ENCODE measurements at regions not wholly inside any gene's neighbourhood (a gene's known extent, or its start where the extent isn't known, plus 50 kb on each side); places are given as distances from the start of the nearest gene placed in this dataset.

GRCh38 chr12:67496581-67496980, 152.0 kb upstream of the DYRK2 start:
- no peak for DNase-seq (ENCODE audit: low read depth in 2 of 2)

DNA sequence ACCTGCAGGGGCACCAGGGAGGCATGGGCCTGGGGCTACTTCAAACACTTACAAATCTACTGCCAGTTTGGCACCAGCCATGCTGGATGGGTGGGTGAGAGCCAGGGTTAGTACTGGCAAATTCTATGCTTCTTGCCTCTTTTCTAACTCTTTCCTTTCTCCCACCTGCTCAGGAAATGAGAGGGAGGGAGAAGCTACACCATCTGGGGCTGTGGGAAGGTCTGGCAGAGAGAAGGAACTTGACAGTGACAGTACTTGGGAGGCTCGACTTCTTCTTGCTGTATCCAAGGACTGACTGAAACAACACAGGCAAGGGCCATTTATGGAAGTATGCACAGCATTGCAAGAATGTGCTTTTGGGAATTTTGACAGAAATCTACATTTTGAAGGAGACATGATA, 149.6 kb upstream of the DYRK2 start:
- no peak for DNase-seq (ENCODE audit: low read depth in 2 of 2)

GRCh38 chr12:67501362-67501761, 147.2 kb upstream of the DYRK2 start:
- DNase-seq (ENCODE audit: low read depth in 2 of 2): no peak

DNA sequence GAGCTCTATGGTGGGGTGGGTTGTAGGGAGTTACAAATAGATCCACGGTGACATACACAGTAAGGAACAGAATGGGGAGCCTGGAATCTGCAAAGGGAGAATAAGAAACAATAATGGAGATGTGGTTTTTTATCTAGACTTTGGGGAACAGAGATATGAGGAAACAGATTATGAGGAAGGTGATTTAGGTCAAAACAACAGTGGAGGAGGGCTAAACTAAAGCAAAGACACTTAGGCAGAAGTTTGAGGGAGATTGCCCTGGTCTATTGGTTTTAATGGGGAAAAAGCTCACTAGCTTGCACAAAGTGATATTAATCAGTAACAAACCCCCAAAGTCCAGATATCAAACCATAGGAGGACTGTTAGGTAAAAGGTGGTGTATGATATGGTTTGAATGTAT, 144.5 kb upstream of the DYRK2 start:
- no peak for DNase-seq (ENCODE audit: low read depth in 2 of 2)

GRCh38 chr12:67506739-67507138, 141.8 kb upstream of the DYRK2 start:
- DNase-seq (ENCODE audit: low read depth in 2 of 2): no peak

DNA sequence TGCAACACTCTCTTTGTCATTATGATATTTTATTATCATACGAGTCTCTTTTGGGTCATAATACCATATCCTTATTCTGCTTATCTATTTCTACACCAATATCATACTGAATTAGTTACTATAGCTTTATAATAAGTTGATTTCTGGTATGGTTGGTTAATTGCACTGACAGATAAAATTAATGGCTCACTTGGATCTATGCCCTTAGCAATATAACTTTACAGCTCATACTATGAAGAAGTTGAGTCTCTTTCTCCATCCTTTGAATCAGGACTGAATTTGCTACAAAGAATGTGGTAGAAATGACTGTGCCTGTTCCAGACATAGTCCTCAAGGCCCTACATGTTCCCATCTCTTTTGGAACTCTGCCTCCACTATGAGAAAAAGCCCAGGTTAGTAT, 139.7 kb upstream of the DYRK2 start:
- no peak for DNase-seq (ENCODE audit: low read depth in 2 of 2)

GRCh38 chr12:67509666-67510386, 138.7 kb upstream of the DYRK2 start:
- DNase-seq (ENCODE audit: low read depth in 2 of 2): no peak

- DNase-seq (ENCODE audit: low read depth in 2 of 2): no peak
These were observed 136.5 kb upstream of the DYRK2 start for GRCh38 chr12:67512061-67512460.

GRCh38 chr12:67514502-67514901, 134.0 kb upstream of the DYRK2 start:
- no peak for DNase-seq (ENCODE audit: low read depth in 2 of 2)

- DNase-seq (ENCODE audit: low read depth in 2 of 2): no peak
These were observed 132.7 kb upstream of the DYRK2 start for GRCh38 chr12:67515679-67516340.

DNA sequence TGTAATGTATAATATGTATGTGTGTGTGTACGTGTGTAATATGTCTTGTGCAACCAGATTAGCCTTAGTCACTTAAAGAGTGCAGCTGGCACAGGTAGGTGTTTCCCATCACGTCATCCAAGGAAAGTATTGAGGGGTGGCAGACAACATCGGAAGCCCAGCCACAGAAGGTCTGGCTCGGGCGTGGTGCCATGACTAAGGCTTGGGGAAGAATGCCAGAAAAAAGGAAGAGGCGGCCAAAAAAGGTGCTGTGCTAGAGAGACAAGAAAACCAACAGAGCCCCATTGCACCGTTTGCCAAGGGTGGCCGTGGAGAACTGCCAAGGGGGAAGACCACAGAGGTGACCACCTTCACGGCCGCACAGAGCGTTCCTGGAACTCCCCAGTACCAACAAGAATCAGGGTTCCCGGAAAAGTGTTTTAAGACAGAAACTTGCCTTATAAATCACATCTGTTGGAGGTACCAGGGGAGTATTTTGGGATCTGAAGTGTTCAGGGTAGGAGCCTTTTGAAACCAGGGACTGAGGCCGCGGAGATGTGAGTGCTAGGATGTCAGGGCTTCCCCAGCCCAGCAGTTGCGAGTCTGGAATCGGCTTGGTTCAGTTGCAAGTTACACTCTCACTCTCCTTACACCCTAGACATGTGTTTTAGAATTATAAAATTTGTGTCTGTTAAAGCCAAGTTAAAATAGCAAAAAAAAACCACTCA, 131.2 kb upstream of the DYRK2 start:
- DNase-seq (ENCODE audit: low read depth in 2 of 2): no peak

GRCh38 chr12:67519484-67520433, 128.8 kb upstream of the DYRK2 start:
- no peak for DNase-seq (ENCODE audit: low read depth in 2 of 2)

- DNase-seq (ENCODE audit: low read depth in 2 of 2): no peak
These were observed 127.9 kb upstream of the DYRK2 start for GRCh38 chr12:67520606-67521005.

GRCh38 chr12:67522222-67522621, 126.3 kb upstream of the DYRK2 start:
- no peak for DNase-seq (ENCODE audit: low read depth in 2 of 2)

DNA sequence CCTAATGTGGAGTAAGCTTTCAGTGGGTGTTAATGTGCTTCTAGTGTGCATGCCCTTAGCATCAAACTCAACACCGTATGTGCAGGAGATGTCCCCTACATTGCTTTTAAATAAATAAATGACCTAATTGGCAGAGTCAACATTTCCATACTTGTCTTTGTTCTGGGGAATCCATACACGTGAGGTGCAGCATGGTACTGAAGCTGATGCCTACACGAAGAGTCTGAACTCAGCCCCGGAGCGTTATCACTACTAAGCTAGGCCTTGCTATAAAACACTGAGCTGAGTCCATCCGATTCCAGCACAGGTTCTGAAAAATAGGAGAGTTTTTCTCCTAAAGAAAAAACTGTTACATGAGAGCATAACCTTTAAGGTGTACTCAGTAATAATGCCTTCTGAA, 125.0 kb upstream of the DYRK2 start:
- no peak for DNase-seq (ENCODE audit: low read depth in 2 of 2)

DNA sequence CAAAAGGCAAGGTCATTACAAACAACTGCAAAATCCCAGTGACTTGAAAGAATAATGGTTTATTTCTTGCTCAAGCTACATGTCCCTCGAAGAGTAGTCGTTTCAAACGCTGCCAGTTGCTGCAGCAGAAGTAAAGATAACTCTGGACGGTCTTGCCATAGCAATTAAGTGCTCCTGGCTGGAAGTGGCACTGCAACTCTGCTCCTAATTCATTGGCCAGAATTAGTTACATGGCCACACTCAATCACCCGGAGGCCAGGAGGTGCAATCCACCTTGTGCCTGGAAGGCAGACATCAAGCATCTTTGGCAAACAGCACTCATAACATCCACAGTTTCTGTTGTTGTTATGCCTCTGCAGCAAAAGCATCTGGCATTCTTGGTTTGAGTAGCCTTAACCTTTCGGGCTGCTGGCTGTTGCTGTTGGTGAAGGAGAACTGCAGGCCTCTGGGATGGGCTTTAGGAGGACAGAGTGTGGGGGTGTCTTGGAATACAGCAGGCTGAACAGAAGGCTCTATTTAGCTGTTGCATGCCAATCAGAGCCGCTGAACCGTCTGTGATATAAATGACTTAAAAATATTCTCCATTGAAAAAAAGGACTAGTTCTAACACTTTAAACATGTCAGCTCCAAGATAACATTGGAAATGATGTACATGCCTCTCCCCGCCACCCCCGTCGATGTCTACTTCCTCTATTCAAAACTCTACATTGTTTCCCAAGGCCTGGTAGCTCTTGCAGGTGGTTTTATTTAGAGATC, 123.5 kb upstream of the DYRK2 start:
- DNase-seq (ENCODE audit: low read depth in 2 of 2): no peak

GRCh38 chr12:67525617-67525884, 123.0 kb upstream of the DYRK2 start:
- DNase-seq (ENCODE audit: low read depth in 2 of 2): no peak

GRCh38 chr12:67526129-67526528, 122.4 kb upstream of the DYRK2 start:
- no peak for DNase-seq (ENCODE audit: low read depth in 2 of 2)

- DNase-seq (ENCODE audit: low read depth in 2 of 2): no peak
These were observed 117.5 kb upstream of the DYRK2 start for GRCh38 chr12:67531051-67531450.

DNA sequence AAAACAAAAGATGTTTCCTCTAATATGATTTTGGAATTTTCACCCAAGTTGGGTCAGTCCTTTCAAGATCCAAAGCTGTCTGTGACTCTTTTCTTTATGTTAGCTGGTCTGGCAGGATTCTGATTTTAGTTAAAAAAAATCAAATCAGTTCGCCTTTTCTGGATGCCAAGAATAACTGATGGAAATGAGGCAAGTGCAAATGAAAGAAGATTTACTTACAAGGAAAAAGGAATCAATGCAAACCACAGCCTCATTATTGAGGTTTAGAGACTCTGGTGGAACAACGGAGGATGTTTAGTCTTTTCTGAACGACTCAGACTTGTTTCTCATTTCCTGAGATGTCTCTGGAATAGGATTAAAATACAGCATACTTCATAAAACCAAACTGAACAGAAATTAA, 117.0 kb upstream of the DYRK2 start:
- no peak for DNase-seq (ENCODE audit: low read depth in 2 of 2)

- DNase-seq (ENCODE audit: low read depth in 2 of 2): no peak
These were observed 115.4 kb upstream of the DYRK2 start for GRCh38 chr12:67533159-67533558.
